ENCODE measurements at regions not wholly inside any gene's neighbourhood (a gene's known extent, or its start where the extent isn't known, plus 50 kb on each side); places are given as distances from the start of the nearest gene placed in this dataset.

GRCh38 chr2:236861944-236862343 is 223.7 kb upstream of the COPS8 start (continued):
- TF ChIP-seq BACH1 (IDR thresholded peaks at IDR 0.05; ENCODE audit: low read length) (no peak), EZH2 (IDR thresholded peaks at IDR 0.05; ENCODE audit: low read depth, low read length, severe bottlenecking) (no peak), HDAC6 (IDR thresholded peaks at IDR 0.05; ENCODE audit: low read depth, low read length) (no peak), YY1 (IDR thresholded peaks at IDR 0.05; ENCODE audit: low read depth, low read length) (no peak), BCL11A (IDR thresholded peaks at IDR 0.05; ENCODE audit: low read depth in 2 of 2, low read length in 2 of 2) (no peak), JUN (IDR thresholded peaks at IDR 0.05; ENCODE audit: low read depth, low read length) (no peak), CHD1 (IDR thresholded peaks at IDR 0.05; ENCODE audit: low read depth, low read length) (no peak), ASH2L (IDR thresholded peaks at IDR 0.05; ENCODE audit: low read length) (no peak)

All from H1 (cell line).